ENCODE measurements at regions not wholly inside any gene's neighbourhood (a gene's known extent, or its start where the extent isn't known, plus 50 kb on each side); places are given as distances from the start of the nearest gene placed in this dataset.

- no peak for DNase-seq (ENCODE audit: low read depth)
Measured at GRCh38 chr2:83787189-83787588, 671.9 kb downstream of the SUCLG1 start.

- DNase-seq (ENCODE audit: low read depth): no peak
Measured at GRCh38 chr2:83786140-83786539, 672.9 kb downstream of the SUCLG1 start.

GRCh38 chr2:83784947-83785346 lies 674.1 kb downstream of the SUCLG1 start:
- no peak for DNase-seq (ENCODE audit: low read depth)

GRCh38 chr2:83784315-83784714 lies 674.8 kb downstream of the SUCLG1 start:
- DNase-seq (ENCODE audit: low read depth): no peak

- DNase-seq (ENCODE audit: low read depth): no peak
Measured at GRCh38 chr2:83782122-83782521, 677.0 kb downstream of the SUCLG1 start.

DNA sequence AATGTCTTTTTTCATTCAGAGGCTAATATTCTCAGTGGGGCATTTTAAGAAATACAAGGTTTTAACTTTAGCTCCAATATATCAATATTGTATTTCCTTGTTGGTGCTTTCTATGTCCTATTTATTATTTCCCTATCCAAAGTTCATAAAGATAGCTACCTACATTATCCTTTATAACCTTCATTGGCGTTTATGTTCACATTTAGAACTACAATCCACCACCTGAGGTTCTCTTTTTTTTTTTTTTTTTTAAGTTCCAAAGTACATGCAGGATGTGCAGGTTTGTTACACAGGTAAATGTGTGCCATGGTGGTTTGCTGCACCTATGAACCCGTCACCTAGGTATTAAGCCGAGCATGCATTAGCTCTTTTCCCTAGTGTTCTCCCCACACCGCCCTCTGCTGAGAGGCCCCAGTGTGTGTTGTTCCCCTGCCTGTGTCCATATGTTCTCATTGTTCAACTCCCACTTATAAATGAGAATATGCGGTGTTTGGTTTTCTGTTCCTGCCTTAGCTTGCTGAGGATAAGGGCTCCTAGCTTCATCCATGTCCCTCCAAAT lies 694.6 kb downstream of the SUCLG1 start:
- no peak for DNase-seq (ENCODE audit: low read depth)

DNA sequence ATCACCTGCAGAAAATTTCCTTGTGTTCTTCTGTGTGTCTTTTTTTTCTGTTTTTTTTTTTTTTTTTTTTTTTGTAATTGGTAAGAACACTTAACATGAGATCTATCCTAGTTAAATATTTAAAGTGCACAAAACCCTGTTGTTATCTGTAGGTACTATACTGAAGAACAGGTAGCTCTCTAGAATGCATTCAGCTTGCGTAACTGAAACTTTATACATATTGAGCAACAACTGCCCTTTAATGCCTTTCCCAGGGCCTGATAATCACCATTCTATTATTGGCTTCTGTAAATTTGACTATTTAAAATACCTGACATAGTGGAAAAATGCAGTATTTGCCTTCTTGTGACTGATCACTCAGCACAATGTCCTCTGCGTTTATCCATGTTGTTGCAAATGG lies 701.8 kb downstream of the SUCLG1 start:
- no peak for DNase-seq (ENCODE audit: low read depth)

DNA sequence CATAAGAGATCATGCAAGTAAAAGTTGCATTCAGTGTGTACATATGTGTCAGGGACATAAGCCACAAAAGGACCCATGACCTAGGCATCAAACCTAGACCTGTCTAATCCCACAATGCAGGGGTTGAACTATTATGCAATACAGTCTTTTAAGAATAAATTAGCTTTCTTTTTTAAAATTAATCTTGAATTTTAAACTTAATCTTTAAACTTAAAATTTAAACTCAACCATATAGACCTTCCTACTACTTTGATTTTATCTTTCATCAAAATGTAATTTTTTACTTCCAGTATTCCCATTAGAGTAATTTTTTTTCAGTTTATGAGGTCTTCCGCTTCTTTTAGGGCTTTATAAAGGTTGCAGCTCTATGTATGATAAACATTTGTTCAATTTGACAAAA lies 702.9 kb downstream of the SUCLG1 start:
- DNase-seq (ENCODE audit: low read depth): no peak

GRCh38 chr2:83747141-83747540 lies 711.9 kb downstream of the SUCLG1 start:
- DNase-seq (ENCODE audit: low read depth): no peak

DNA sequence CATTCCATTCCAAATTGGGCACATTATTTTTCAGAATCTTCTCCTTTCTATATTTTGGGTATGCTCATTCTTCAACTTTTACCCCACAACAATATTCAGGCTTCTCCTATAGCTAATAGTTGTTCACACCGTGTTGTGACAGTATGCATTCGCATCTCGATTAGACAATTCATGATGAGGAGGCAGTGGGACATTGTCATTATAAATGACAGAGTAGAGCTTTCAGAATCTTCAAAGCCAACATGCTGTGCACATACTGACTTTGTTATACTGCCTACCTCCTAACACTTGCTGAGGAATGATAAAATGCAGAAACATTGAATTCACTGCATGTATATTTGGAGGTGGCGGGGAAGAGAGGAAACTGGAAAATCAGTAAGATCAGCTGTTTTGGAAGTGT lies 714.2 kb downstream of the SUCLG1 start:
- DNase-seq (ENCODE audit: low read depth): no peak

- DNase-seq (ENCODE audit: low read depth): no peak
Measured at GRCh38 chr2:83742117-83742782, 716.8 kb downstream of the SUCLG1 start.

- no peak for DNase-seq (ENCODE audit: low read depth)
Measured at GRCh38 chr2:83730223-83730622, 728.9 kb downstream of the SUCLG1 start.

DNA sequence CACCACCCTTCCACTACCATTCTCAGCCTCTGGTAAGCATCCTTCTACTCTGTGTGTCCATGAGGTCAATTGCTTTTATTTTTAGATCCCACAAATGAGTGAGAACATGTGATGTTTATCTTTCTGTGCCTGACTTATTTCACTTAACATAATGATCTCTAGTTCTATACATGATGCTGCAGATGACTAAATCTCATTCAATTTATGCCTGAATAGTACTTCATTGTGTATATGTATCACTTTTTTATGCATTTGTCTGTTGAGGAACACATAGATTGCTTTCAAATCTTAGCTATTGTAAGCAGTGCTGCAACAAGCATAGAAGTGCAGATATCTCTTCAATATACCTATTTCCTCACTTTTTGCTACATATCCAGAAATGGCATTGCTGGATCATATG lies 733.3 kb downstream of the SUCLG1 start:
- no peak for DNase-seq (ENCODE audit: low read depth)

- DNase-seq (ENCODE audit: low read depth): no peak
Measured at GRCh38 chr2:83705146-83705545, 753.9 kb downstream of the SUCLG1 start.

GRCh38 chr2:83703598-83703997 lies 755.5 kb downstream of the SUCLG1 start:
- DNase-seq (ENCODE audit: low read depth): no peak

DNA sequence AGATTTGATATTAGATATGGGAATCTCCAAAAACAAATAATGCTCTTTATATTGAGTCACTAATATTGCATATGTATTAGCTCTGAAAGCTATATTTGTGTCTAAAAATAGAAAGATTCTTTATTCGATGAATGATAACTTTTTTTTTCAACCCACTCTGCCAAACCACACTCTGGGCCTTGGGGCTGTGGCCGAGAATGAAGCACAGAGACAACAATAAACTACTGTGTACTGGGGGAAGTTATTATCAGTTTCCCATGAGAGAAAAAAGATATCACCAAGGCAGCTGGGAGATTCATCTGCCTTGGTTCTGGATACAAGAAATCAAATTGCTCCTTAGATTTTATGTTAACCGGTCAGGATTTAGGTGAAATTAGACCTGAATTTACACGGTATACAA lies 762.2 kb downstream of the SUCLG1 start:
- no peak for DNase-seq (ENCODE audit: low read depth)

GRCh38 chr2:83695530-83695929 lies 763.5 kb downstream of the SUCLG1 start:
- no peak for DNase-seq (ENCODE audit: low read depth)

DNA sequence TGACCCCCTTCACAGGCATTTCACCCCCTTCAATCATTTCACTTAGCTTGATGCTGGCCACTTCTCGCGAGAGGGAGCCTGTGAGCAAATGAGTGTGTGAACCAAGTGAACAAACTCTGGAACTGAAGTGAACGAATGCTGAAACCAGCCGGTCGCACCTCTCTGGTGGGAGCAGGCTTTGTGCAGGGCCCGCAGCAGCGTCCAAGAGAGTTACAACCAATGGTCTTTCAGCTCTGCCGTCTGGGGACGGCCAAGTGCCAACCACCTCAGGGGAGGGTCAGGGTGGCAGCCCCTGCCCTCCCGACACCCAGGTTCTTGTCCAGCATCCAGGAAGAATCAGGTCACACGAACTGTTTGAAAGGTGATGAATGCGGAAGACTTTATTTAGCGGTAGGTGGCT lies 764.0 kb downstream of the SUCLG1 start:
- DNase-seq (ENCODE audit: low read depth): no peak

GRCh38 chr2:83689402-83689801 lies 769.7 kb downstream of the SUCLG1 start:
- DNase-seq (ENCODE audit: low read depth): no peak

DNA sequence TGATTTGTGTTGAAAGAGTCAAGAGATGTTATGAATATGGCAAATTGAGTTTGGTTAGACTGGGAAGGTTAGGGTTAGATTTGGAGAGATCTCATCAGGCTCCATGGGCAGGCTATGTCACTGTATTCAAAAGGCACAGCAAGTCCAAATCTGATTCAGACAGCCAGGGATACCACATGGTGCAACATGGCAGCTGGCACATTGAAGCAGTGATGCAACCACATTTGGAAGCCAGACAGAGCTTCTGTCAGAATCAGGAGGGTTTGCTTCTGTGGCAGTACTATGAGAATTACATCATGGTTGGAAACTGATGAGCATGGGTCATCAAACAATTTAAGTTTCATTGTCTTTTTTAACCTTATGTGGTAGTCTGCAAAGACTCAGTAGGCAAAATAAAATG lies 772.2 kb downstream of the SUCLG1 start:
- DNase-seq (ENCODE audit: low read depth): no peak

- DNase-seq (ENCODE audit: low read depth): no peak
Measured at GRCh38 chr2:83674050-83674449, 785.0 kb downstream of the SUCLG1 start.

DNA sequence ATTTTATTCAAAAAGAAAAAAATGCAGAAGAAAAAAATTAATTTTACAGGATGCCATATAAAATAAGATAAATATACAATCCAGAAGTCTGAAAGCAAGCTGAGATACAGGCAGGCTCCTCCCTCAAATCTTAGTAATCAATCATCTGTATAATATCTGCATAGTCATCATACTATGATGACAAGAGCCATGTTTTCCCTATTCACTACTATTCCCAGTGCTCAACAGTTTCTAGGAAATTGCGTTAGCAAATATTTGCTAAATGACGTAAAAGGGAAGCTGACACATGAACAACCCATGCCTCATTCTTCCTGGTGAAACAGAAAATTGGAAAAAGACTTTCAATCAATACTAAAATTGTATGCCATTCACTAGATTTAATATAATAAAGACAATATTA lies 793.2 kb downstream of the SUCLG1 start:
- peak; percentile 7 for DNase-seq (ENCODE audit: low read depth)

- DNase-seq (ENCODE audit: low read depth): no peak
Measured at GRCh38 chr2:83665154-83665553, 793.9 kb downstream of the SUCLG1 start.

GRCh38 chr2:83661711-83662110 lies 797.4 kb downstream of the SUCLG1 start:
- no peak for DNase-seq (ENCODE audit: low read depth)

All from M059J (cell line).